ENCODE measurements at regions not wholly inside any gene's neighbourhood (a gene's known extent, or its start where the extent isn't known, plus 50 kb on each side); places are given as distances from the start of the nearest gene placed in this dataset.

- TF ChIP-seq PATZ1 (CRISPR knock-in tag; IDR thresholded peaks at IDR 0.05; ENCODE audit: borderline replicate concordance): no peak
- TF ChIP-seq ESRRG (CRISPR knock-in tag; IDR thresholded peaks at IDR 0.05): no peak
- no peak for TF ChIP-seq ZFP30 (CRISPR knock-in tag; IDR thresholded peaks at IDR 0.05)
- no peak for TF ChIP-seq TCF4 (CRISPR knock-in tag; IDR thresholded peaks at IDR 0.05; ENCODE audit: borderline replicate concordance)
- no peak for TF ChIP-seq TOX (CRISPR knock-in tag; IDR thresholded peaks at IDR 0.05; ENCODE audit: borderline replicate concordance)
- no peak for TF ChIP-seq ZC3H10 (CRISPR knock-in tag; IDR thresholded peaks at IDR 0.05)
- ATAC-seq: no peak
Observed at GRCh38 chr3:76026379-76026778, 241.0 kb upstream of the ZNF717 start.

- TF ChIP-seq OSR1 (CRISPR knock-in tag; IDR thresholded peaks at IDR 0.05) (no peak), POU6F1 (CRISPR knock-in tag; IDR thresholded peaks at IDR 0.05; ENCODE audit: borderline replicate concordance, low read depth) (no peak), TOX (CRISPR knock-in tag; IDR thresholded peaks at IDR 0.05; ENCODE audit: borderline replicate concordance) (no peak), CSDC2 (CRISPR knock-in tag; IDR thresholded peaks at IDR 0.05) (no peak), BACH2 (CRISPR knock-in tag; IDR thresholded peaks at IDR 0.05; ENCODE audit: borderline replicate concordance) (no peak)
- ATAC-seq: no peak
Observed at GRCh38 chr3:76028774-76029173, 243.4 kb upstream of the ZNF717 start.

- TF ChIP-seq OSR1 (CRISPR knock-in tag; IDR thresholded peaks at IDR 0.05) (no peak), ESRRG (CRISPR knock-in tag; IDR thresholded peaks at IDR 0.05) (no peak), PATZ1 (CRISPR knock-in tag; IDR thresholded peaks at IDR 0.05; ENCODE audit: borderline replicate concordance) (no peak), GLIS3 (CRISPR knock-in tag; IDR thresholded peaks at IDR 0.05) (no peak), ZNF8 (CRISPR knock-in tag; IDR thresholded peaks at IDR 0.05) (no peak), ZFP3 (CRISPR knock-in tag; IDR thresholded peaks at IDR 0.05) (no peak), TSHZ2 (CRISPR knock-in tag; IDR thresholded peaks at IDR 0.05) (no peak), ZNF565 (CRISPR knock-in tag; conservative IDR thresholded peaks at IDR 0.05; ENCODE audit: low read depth) (no peak), ZC3H10 (CRISPR knock-in tag; IDR thresholded peaks at IDR 0.05) (no peak), CSRNP3 (CRISPR knock-in tag; IDR thresholded peaks at IDR 0.05) (no peak), ZFP30 (CRISPR knock-in tag; IDR thresholded peaks at IDR 0.05) (no peak), PPARA (CRISPR knock-in tag; IDR thresholded peaks at IDR 0.05; ENCODE audit: borderline replicate concordance) (no peak), SNAI2 (CRISPR knock-in tag; IDR thresholded peaks at IDR 0.05) (no peak), ARNTL (CRISPR knock-in tag; IDR thresholded peaks at IDR 0.05; ENCODE audit: borderline replicate concordance, low read depth) (no peak), POU6F1 (CRISPR knock-in tag; IDR thresholded peaks at IDR 0.05; ENCODE audit: borderline replicate concordance, low read depth) (no peak), BACH2 (CRISPR knock-in tag; IDR thresholded peaks at IDR 0.05; ENCODE audit: borderline replicate concordance) (no peak)
- no peak for ATAC-seq
Observed at GRCh38 chr3:76034649-76035048, 249.3 kb upstream of the ZNF717 start.

Measured in SK-N-SH treated with all-trans-retinoic acid at 6 μM for 48 hours (cell line).